Esophagus (tissue), 2 donors: ENCODE measurements at regions not wholly inside any gene's neighbourhood (a gene's known extent, or its start where the extent isn't known, plus 50 kb on each side); places are given as distances from the start of the nearest gene placed in this dataset.

Source experiments
- H3K27ac ChIP-seq, 2 donors: one replicate each; pipeline ENCODE4 v1.5.1; 2013; ENCODE audit warnings: low read depth in 2 of 2, mild to moderate bottlenecking in 2 of 2, inconsistent platforms in 1 of 2, low read length in 1 of 2, moderate library complexity in 1 of 2
- H3K27me3 ChIP-seq, 2 donors: one replicate each; pipeline ENCODE4 v1.6.1; 2013; ENCODE audit warnings: low read length in 2 of 2, control low read depth in 1 of 2, mild to moderate bottlenecking in 1 of 2; ENCODE audit not compliant: insufficient read depth in 2 of 2, control insufficient read depth in 1 of 2
- H3K36me3 ChIP-seq, 2 donors: one replicate each; pipeline ENCODE4 v1.6.1; 2013; ENCODE audit warnings: low read length in 1 of 2; ENCODE audit not compliant: control insufficient read depth in 2 of 2, insufficient read depth in 2 of 2
- H3K4me1 ChIP-seq, 2 donors: one replicate each; pipeline ENCODE4 v1.6.1; 2013; ENCODE audit warnings: low read length in 1 of 2; ENCODE audit not compliant: control insufficient read depth in 2 of 2, insufficient read depth in 2 of 2
- H3K4me3 ChIP-seq, 2 donors: one replicate each; pipeline ENCODE4 v1.5.1; 2013; ENCODE audit warnings: low read length in 2 of 2, mild to moderate bottlenecking in 2 of 2, low read depth in 1 of 2, moderate library complexity in 1 of 2
- H3K9me3 ChIP-seq, 2 donors: one replicate each; pipeline ENCODE4 v1.6.1; 2013; ENCODE audit warnings: mild to moderate bottlenecking in 2 of 2, low read depth in 1 of 2, low read length in 1 of 2, moderate library complexity in 1 of 2; ENCODE audit not compliant: control insufficient read depth in 2 of 2, insufficient read depth in 1 of 2
- WGBS, 2 donors: extraction: QIAGEN DNeasy Blood & Tissue Kit; methylation state at CpG; one replicate each; pipeline ENCODE4 v1.1.7; 2013; 5-methylcytosine and 5-hydroxymethylcytosine counted together
- donor health status: healthy with polysubstance abuse.
- donor health status: Bipolar disorder and iron deficiency.

GRCh38 chr6:19587238-19587942 lies 249.8 kb upstream of the ID4 start:
- WGBS, 2 donors, result 75 to 76% methylated on average over 4 of the region's 4 CpGs

GRCh38 chr6:19590501-19591131 lies 246.6 kb upstream of the ID4 start:
- H3K9me3 ChIP-seq, result no peaks in the 10 kb centered on the region
- H3K27me3 ChIP-seq, result no peaks in the 10 kb centered on the region
- no peak overlapping the region for H3K4me3 ChIP-seq
- no peak overlapping the region for H3K27ac ChIP-seq
- 78 to 79% methylated on average over 5 of the region's 5 CpGs for WGBS, 2 donors
- H3K4me1 ChIP-seq, result no peaks in the 10 kb centered on the region
- no peaks in the 10 kb centered on the region for H3K36me3 ChIP-seq

More at GRCh38 chr6:19587238-19587942, 249.8 kb upstream of the ID4 start:
- no peaks in the 10 kb centered on the region for H3K9me3 ChIP-seq
- no peaks in the 10 kb centered on the region for H3K27me3 ChIP-seq
- H3K27ac ChIP-seq, result no peak overlapping the region
- H3K4me1 ChIP-seq, result no peaks in the 10 kb centered on the region
- no peak overlapping the region for H3K4me3 ChIP-seq
- H3K36me3 ChIP-seq, result no peaks in the 10 kb centered on the region

DNA sequence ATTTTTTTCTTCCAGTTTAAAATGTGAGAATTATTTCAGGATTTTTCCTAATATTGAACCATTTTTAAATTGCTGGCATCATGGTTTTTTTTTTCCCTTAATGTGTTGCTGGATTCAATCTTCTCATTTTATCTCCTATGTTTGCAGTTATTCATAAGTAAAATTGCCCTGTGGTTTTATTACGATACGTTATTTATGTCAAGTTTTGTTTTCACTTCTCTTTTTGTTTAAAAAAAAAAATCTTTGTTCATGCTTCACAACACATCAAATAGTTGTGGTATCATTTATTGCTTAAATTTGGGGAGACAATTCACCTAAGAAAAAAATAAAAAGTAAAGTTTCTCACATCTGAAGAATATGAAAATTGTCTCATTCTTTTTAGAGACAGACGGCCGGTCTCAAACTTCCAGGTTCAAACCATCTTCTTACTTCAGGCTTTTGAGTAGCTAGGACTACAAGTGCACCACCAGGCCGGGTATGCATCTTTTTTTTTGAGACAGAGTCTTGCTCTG lies 239.3 kb upstream of the ID4 start:
- WGBS, 2 donors, result 86 to 88% methylated on average over 5 of the region's 5 CpGs

GRCh38 chr6:19599796-19600464 lies 237.2 kb upstream of the ID4 start:
- H3K4me1 ChIP-seq, result no peaks in the 10 kb centered on the region
- H3K4me3 ChIP-seq, result no peak overlapping the region
- no peaks in the 10 kb centered on the region for H3K9me3 ChIP-seq
- no peaks in the 10 kb centered on the region for H3K27me3 ChIP-seq
- no peaks in the 10 kb centered on the region for H3K36me3 ChIP-seq
- H3K27ac ChIP-seq, result no peak overlapping the region
- WGBS, 2 donors, result 42 to 48% methylated on average over 5 of the region's 5 CpGs

More for the DNA sequence above, 239.3 kb upstream of the ID4 start:
- Histone ChIP-seq H3K9me3 (no peaks in the 10 kb centered on the region), H3K36me3 (no peaks in the 10 kb centered on the region), H3K27ac (no peak overlapping the region), H3K4me1 (no peaks in the 10 kb centered on the region), H3K4me3 (no peak overlapping the region), H3K27me3 (no peaks in the 10 kb centered on the region)

- Histone ChIP-seq H3K27ac (no peak overlapping the region), H3K9me3 (no peaks in the 10 kb centered on the region), H3K4me1 (no peaks in the 10 kb centered on the region), H3K27me3 (no peaks in the 10 kb centered on the region), H3K4me3 (no peak overlapping the region), H3K36me3 (no peaks in the 10 kb centered on the region)
- 68 to 69% methylated on average over 2 of the region's 2 CpGs for WGBS, 2 donors
These were observed 234.6 kb upstream of the ID4 start for GRCh38 chr6:19602434-19603013.

- Histone ChIP-seq H3K9me3 (no peaks in the 10 kb centered on the region), H3K4me1 (no peaks in the 10 kb centered on the region), H3K4me3 (no peak overlapping the region), H3K27me3 (no peaks in the 10 kb centered on the region), H3K27ac (no peak overlapping the region), H3K36me3 (no peaks in the 10 kb centered on the region)
- 32% methylated on average over 1 of the region's 1 CpG for WGBS, 2 donors
These were observed 233.4 kb upstream of the ID4 start for GRCh38 chr6:19603721-19604120.

- H3K27me3 ChIP-seq, result no peaks in the 10 kb centered on the region
- H3K4me3 ChIP-seq, result no peak overlapping the region
- 69 to 83% methylated on average over 6 of the region's 6 CpGs for WGBS, 2 donors
- H3K27ac ChIP-seq, result no peak overlapping the region
- no peaks in the 10 kb centered on the region for H3K4me1 ChIP-seq
- no peaks in the 10 kb centered on the region for H3K36me3 ChIP-seq
- H3K9me3 ChIP-seq, result peaks cover 0 to 2% of the 10 kb centered on the region in 2 donors
These were observed 231.5 kb upstream of the ID4 start for GRCh38 chr6:19605624-19606023.

DNA sequence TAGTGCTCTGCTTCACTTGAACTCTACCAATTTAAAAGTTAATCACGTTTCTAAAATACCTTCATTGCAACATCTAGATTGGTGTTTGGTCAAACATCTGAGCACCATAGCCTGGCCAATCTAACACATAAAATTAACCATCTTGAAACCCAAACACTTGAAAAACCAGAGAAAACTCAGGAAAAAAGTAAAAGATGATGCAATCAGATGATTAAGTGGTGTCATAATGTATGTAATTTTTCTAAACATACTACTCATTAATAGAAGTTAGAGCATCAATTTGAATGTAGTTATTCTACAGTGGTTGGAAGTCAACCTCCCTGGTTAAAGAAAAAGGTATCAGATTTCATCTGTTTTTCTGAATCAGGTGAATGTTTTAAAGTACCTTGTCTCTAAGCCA lies 228.6 kb upstream of the ID4 start:
- no peaks in the 10 kb centered on the region for H3K36me3 ChIP-seq
- H3K4me1 ChIP-seq, result no peaks in the 10 kb centered on the region
- peaks cover 0 to 3% of the 10 kb centered on the region in 2 donors for H3K9me3 ChIP-seq
- WGBS, 2 donors, result 67 to 73% methylated on average over 1 of the region's 1 CpG
- H3K4me3 ChIP-seq, result no peak overlapping the region
- no peak overlapping the region for H3K27ac ChIP-seq
- H3K27me3 ChIP-seq, result no peaks in the 10 kb centered on the region

DNA sequence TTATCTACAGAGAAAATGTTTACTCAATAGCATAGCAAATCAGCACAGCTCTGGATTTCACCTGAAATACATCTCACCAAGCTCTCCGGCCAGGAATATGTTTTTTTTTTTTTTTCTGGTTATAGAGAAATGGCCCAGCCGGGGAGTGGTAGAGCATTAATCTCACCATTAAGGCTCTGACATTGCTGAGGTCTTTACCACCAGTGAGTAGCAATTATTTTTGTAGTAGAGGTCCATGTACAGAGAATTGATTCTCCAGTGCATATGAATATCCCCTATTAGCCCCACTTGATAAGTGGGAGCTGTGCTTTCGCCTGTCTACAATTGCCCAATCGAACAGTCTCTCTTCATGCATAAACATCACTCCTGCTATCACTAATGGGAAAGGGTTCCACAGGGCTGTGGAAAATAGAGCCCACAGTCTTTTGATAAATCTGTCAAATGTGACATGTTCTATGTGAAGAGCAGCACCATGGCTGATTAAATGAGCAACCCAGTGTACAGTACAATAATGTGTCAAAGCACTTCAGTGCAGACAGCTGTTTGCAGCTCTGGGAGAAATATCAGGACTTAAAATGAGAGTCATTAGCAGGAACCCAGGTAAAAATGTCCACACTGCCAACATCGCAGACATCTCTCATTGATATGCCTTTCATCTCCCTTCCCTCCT lies 227.1 kb upstream of the ID4 start:
- Histone ChIP-seq H3K36me3 (no peaks in the 10 kb centered on the region), H3K4me3 (no peak overlapping the region), H3K27me3 (no peaks in the 10 kb centered on the region), H3K27ac (no peak overlapping the region), H3K4me1 (no peaks in the 10 kb centered on the region), H3K9me3 (peaks cover 2 to 3% of the 10 kb centered on the region in 2 donors)
- 90 to 91% methylated on average over 5 of the region's 5 CpGs for WGBS, 2 donors
